ENCODE measurements at regions not wholly inside any gene's neighbourhood (a gene's known extent, or its start where the extent isn't known, plus 50 kb on each side); places are given as distances from the start of the nearest gene placed in this dataset.

DNA sequence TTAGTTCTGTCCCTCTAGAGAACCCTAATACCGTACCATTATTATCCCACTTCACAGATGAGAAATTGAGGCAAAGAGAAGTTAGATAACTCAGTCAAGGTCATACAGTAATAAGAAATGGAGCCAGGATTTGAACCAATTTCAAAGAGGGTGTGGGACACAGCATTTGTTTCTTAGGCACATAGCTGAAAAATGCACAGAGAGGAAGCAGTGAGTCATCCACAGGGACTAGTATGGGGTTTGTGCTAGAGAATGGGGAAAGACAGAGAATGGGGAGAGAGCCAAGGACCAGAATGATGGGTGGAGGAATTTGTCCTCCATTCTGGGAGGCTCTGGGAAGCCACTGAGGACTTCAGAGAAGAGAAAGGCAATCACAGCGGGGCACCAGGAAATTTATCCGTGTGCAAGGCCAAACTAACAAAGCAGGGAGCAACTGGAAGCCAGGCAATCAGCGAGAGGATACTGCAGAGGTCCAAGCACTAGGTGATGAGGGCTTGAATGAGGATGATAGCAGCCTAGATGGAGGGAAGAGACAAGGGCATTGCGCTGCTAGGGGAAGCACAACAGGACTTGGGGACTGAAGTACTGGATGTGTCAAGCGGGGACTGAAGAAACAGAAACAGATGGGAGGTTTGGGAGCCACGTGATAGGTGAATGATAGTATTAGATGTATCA lies 78.1 kb upstream of the ZFHX3 start:
- H3K27me3 ChIP-seq = no peaks in the 10 kb centered on the region
- DNase-seq (no peak), ATAC-seq (peak in 3 of 4 donors; percentile 43 to 63 (median 52)), FAIRE-seq (no peak)
- no peaks in the 10 kb centered on the region for H3K9me3 ChIP-seq
- TF ChIP-seq, protein P1, sequence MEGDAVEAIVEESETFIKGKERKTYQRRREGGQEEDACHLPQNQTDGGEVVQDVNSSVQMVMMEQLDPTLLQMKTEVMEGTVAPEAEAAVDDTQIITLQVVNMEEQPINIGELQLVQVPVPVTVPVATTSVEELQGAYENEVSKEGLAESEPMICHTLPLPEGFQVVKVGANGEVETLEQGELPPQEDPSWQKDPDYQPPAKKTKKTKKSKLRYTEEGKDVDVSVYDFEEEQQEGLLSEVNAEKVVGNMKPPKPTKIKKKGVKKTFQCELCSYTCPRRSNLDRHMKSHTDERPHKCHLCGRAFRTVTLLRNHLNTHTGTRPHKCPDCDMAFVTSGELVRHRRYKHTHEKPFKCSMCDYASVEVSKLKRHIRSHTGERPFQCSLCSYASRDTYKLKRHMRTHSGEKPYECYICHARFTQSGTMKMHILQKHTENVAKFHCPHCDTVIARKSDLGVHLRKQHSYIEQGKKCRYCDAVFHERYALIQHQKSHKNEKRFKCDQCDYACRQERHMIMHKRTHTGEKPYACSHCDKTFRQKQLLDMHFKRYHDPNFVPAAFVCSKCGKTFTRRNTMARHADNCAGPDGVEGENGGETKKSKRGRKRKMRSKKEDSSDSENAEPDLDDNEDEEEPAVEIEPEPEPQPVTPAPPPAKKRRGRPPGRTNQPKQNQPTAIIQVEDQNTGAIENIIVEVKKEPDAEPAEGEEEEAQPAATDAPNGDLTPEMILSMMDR (IDR thresholded peaks at IDR 0.05) = no peak
- no peaks in the 10 kb centered on the region for H3K36me3 ChIP-seq
- WGBS, 2 donors = 83% methylated on average over 7 of the region's 7 CpGs
- no peak overlapping the region for H3K27ac ChIP-seq
- no peak overlapping the region for H3K4me3 ChIP-seq
- no peaks in the 10 kb centered on the region for H3K4me1 ChIP-seq
- intact Hi-C loops (cut with DNase I) = no loop called here

DNA sequence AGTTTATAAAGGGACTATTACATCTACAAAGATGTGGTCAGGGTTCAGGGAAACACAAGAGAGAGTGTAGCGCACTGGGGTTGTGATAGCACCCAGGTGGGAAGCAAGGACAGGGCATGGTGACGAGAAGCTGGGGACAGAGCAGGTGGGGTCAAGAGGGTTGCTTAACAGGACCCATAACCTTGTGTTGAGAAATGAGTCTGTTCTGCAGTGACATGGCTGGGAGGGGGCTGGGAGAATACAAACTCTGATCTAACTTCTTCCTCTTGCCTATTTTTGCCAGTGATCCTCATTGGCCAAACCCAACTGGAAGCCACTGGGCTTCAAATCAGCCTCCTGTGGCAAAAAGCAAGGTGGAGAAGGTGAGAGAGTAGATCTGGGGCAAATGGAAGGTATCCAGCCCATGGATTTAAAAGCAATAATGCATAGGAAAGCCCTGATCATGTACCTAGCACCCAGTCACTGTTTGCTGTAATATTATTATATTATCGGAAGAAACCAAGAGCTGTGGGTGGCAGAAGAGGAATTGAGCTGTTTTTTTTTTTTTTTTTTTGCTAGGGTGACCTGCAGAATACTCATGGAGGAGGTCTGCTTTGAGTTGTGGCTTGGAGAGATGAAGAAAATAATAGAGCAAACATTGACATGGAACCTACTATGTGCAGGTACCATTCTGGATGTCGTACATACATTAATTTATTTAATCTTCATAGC lies 76.9 kb upstream of the ZFHX3 start:
- DNase-seq = no peak
- no peaks in the 10 kb centered on the region for H3K27me3 ChIP-seq
- H3K4me3 ChIP-seq = no peak overlapping the region
- TF ChIP-seq, protein P1 (IDR thresholded peaks at IDR 0.05) = no peak
- WGBS, 2 donors = 91 to 93% methylated on average over 4 of the region's 4 CpGs
- intact Hi-C loops (cut with DNase I) = no loop called here
- H3K4me1 ChIP-seq = no peaks in the 10 kb centered on the region
- FAIRE-seq = no peak
- no peak overlapping the region for H3K27ac ChIP-seq
- no peaks in the 10 kb centered on the region for H3K36me3 ChIP-seq
- H3K9me3 ChIP-seq = no peaks in the 10 kb centered on the region
- no peak for ATAC-seq

DNA sequence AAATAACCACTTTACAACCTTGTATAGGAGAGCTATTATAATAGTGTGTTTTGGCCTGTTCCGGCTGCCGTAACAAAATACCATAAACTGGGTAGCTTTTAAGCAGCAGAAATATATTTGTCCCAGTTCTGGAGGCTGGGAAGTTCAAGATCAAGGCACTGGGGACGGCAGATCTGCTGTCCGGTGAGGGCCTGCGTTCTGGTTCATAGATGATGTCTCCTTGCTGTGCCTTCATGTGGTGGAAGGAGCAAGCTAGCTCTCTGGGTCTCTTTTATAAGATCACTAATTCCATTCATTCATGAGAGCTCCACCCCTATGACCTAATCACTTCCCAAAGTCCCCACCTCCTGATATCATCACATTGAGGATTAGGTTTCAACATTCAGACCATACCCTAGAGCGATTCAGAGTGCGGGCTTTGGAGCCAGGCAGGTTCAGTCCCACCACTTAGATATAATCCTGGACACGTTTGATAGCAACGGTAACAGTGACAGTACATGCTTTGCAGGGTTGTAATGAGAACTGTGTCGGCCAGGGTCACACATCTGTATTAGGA lies 76.2 kb upstream of the ZFHX3 start:
- TF ChIP-seq, protein P1 (IDR thresholded peaks at IDR 0.05) = no peak
- WGBS, 2 donors = 87 to 91% methylated on average over 10 of the region's 10 CpGs
- ATAC-seq = no peak
- FAIRE-seq = no peak
- H3K27me3 ChIP-seq = no peaks in the 10 kb centered on the region
- H3K9me3 ChIP-seq = no peaks in the 10 kb centered on the region
- intact Hi-C loops (cut with DNase I) = no loop called here
- no peak overlapping the region for H3K4me3 ChIP-seq
- DNase-seq = no peak
- H3K4me1 ChIP-seq = no peaks in the 10 kb centered on the region
- no peaks in the 10 kb centered on the region for H3K36me3 ChIP-seq
- no peak overlapping the region for H3K27ac ChIP-seq

DNA sequence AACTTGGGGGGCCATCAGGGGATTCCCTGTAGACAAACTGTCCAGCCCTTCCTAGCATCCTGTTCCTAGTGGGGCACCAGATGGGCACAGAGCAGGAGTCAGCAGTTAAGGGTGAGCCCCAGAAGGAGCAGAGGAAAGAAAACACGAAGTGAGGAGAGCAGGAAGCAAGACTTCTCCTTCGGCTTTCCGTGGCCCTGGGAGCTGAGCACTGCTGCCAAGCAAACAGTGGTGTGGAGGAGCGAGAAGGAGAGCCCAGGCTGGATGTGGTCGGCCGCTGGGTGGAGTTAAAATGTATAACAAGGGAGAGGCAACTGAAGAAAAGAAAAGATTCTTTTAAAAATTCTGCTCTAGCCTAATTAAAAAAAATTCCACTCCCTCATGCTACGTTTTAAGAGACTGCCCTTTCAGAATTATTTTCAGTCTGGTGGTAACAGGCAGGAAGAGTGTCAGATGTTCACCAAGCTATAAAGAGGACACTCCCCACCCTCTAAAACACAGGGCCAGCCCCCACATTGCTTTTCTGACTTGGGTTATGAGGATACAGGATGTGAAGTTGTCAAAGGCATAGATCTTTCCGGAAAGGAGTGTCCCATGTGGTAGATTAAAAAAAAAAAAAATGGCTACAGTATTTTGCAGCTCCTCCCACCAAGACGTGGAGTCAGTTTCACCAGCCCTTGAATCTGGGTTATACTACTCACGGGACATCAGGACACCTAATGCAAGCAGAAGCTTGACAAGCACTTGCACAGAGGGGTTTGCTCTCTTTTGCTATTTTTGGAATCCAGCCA lies 74.9 kb upstream of the ZFHX3 start:
- Histone ChIP-seq H3K4me1 (no peaks in the 10 kb centered on the region), H3K9me3 (no peaks in the 10 kb centered on the region), H3K27me3 (no peaks in the 10 kb centered on the region), H3K4me3 (no peak overlapping the region), H3K27ac (peak overlapping the region in 2 of 4 donors; percentile 17 to 27), H3K36me3 (no peaks in the 10 kb centered on the region)
- intact Hi-C loops (cut with DNase I) = no loop called here
- 70 to 78% methylated on average over 10 of the region's 10 CpGs for WGBS, 2 donors
- ATAC-seq (peak in 2 of 4 donors; percentile 49 to 68), FAIRE-seq (no peak), DNase-seq (peak in 1 of 6 donors; percentile 26)
- TF ChIP-seq, protein P1 (IDR thresholded peaks at IDR 0.05) = no peak
